ACC112 (cell line): ENCODE measurements at regions not wholly inside any gene's neighbourhood (a gene's known extent, or its start where the extent isn't known, plus 50 kb on each side); places are given as distances from the start of the nearest gene placed in this dataset.

Experiments used
- H2AFZ ChIP-seq: fragments of 200-600 bp; sonication (generic); one replicate; pipeline ENCODE4 v1.6.0; 2017; ENCODE audit warnings: antibody characterized with exemption, low read length; ENCODE audit not compliant: unreplicated experiment
- H3K27ac ChIP-seq: fragments of 200-600 bp; sonication (generic); 2 replicates; pipeline ENCODE4 v1.5.1; 2014; ENCODE audit warnings: low read depth, mild to moderate bottlenecking, antibody characterized with exemption, low read length, moderate library complexity
- H3K27me3 ChIP-seq: fragments of 200-600 bp; sonication (generic); 2 replicates; pipeline ENCODE4 v1.6.1; 2014; ENCODE audit warnings: mild to moderate bottlenecking, antibody characterized with exemption, low read length, moderate library complexity, mixed read lengths; ENCODE audit not compliant: insufficient read depth
- H3K36me3 ChIP-seq: fragments of 200-600 bp; sonication (generic); 2 replicates; pipeline ENCODE4 v1.6.1; 2016; ENCODE audit warnings: mild to moderate bottlenecking, antibody characterized with exemption, low read length, moderate library complexity, mixed read lengths; ENCODE audit not compliant: insufficient read depth
- H3K4me1 ChIP-seq: fragments of 200-600 bp; sonication (generic); one replicate; pipeline ENCODE4 v1.6.1; 2016; ENCODE audit warnings: low read length, mixed read lengths; ENCODE audit not compliant: insufficient read depth, unreplicated experiment, control insufficient read depth
- H3K4me3 ChIP-seq: fragments of 200-600 bp; sonication (generic); 2 replicates; pipeline ENCODE4 v1.5.1; 2014; ENCODE audit warnings: mild to moderate bottlenecking, low read depth, low read length
- H3K79me2 ChIP-seq: fragments of 200-600 bp; sonication (generic); one replicate; pipeline ENCODE4 v1.6.0; 2016; ENCODE audit warnings: low read length; ENCODE audit not compliant: control insufficient read depth, unreplicated experiment, insufficient read depth

GRCh38 chr1:229043115-229043514 is 227.8 kb upstream of the RAB4A start:
- Histone ChIP-seq H3K4me3 (no peak overlapping the region), H3K79me2 (no peaks in the 10 kb centered on the region), H2AFZ (no peak overlapping the region), H3K36me3 (no peaks in the 10 kb centered on the region), H3K27me3 (peaks cover 92% of the 10 kb centered on the region), H3K4me1 (no peaks in the 10 kb centered on the region), H3K27ac (no peak overlapping the region)

- no peaks in the 10 kb centered on the region for H3K36me3 ChIP-seq
- H3K27me3 ChIP-seq, result peaks cover 89% of the 10 kb centered on the region
- no peak overlapping the region for H3K4me3 ChIP-seq
- no peaks in the 10 kb centered on the region for H3K4me1 ChIP-seq
- no peak overlapping the region for H2AFZ ChIP-seq
- H3K27ac ChIP-seq, result no peak overlapping the region
- H3K79me2 ChIP-seq, result no peaks in the 10 kb centered on the region
Measured at GRCh38 chr1:229046251-229046853, 224.6 kb upstream of the RAB4A start.

- no peak overlapping the region for H3K4me3 ChIP-seq
- H3K4me1 ChIP-seq, result no peaks in the 10 kb centered on the region
- H3K27ac ChIP-seq, result no peak overlapping the region
- peaks cover 87% of the 10 kb centered on the region for H3K27me3 ChIP-seq
- no peak overlapping the region for H2AFZ ChIP-seq
- no peaks in the 10 kb centered on the region for H3K36me3 ChIP-seq
- H3K79me2 ChIP-seq, result no peaks in the 10 kb centered on the region
Measured at GRCh38 chr1:229047161-229047839, 223.6 kb upstream of the RAB4A start.

GRCh38 chr1:229047840-229048620 is 222.9 kb upstream of the RAB4A start:
- no peak overlapping the region for H2AFZ ChIP-seq
- peaks cover 80% of the 10 kb centered on the region for H3K27me3 ChIP-seq
- no peaks in the 10 kb centered on the region for H3K79me2 ChIP-seq
- no peaks in the 10 kb centered on the region for H3K36me3 ChIP-seq
- no peak overlapping the region for H3K4me3 ChIP-seq
- H3K27ac ChIP-seq, result no peak overlapping the region
- no peaks in the 10 kb centered on the region for H3K4me1 ChIP-seq

- Histone ChIP-seq H3K27ac (no peak overlapping the region), H3K36me3 (no peaks in the 10 kb centered on the region), H3K4me3 (no peak overlapping the region), H3K4me1 (no peaks in the 10 kb centered on the region), H3K27me3 (peaks cover 75% of the 10 kb centered on the region), H3K79me2 (no peaks in the 10 kb centered on the region), H2AFZ (no peak overlapping the region)
Measured at GRCh38 chr1:229048896-229049295, 222.0 kb upstream of the RAB4A start.

- Histone ChIP-seq H3K4me1 (peaks cover 14% of the 10 kb centered on the region), H3K79me2 (no peaks in the 10 kb centered on the region), H2AFZ (no peak overlapping the region), H3K27ac (no peak overlapping the region), H3K4me3 (no peak overlapping the region), H3K27me3 (peaks cover 48% of the 10 kb centered on the region), H3K36me3 (no peaks in the 10 kb centered on the region)
Measured at GRCh38 chr1:229056046-229056445, 214.9 kb upstream of the RAB4A start.

GRCh38 chr1:229058111-229058561 is 212.8 kb upstream of the RAB4A start:
- Histone ChIP-seq H3K4me3 (no peak overlapping the region), H2AFZ (no peak overlapping the region), H3K27ac (no peak overlapping the region), H3K79me2 (no peaks in the 10 kb centered on the region), H3K36me3 (no peaks in the 10 kb centered on the region), H3K4me1 (peaks cover 14% of the 10 kb centered on the region), H3K27me3 (peaks cover 44% of the 10 kb centered on the region)

GRCh38 chr1:229058729-229059128 is 212.2 kb upstream of the RAB4A start:
- H2AFZ ChIP-seq, result no peak overlapping the region
- H3K27ac ChIP-seq, result no peak overlapping the region
- no peaks in the 10 kb centered on the region for H3K79me2 ChIP-seq
- peaks cover 14% of the 10 kb centered on the region for H3K4me1 ChIP-seq
- no peaks in the 10 kb centered on the region for H3K36me3 ChIP-seq
- H3K4me3 ChIP-seq, result no peak overlapping the region
- peaks cover 44% of the 10 kb centered on the region for H3K27me3 ChIP-seq

- Histone ChIP-seq H2AFZ (peak overlapping the region; percentile 24), H3K27me3 (peaks cover 48% of the 10 kb centered on the region), H3K4me3 (peak overlapping the region; percentile 20; the same call in 1 of the 2 replicates), H3K4me1 (peaks cover 14% of the 10 kb centered on the region), H3K79me2 (no peaks in the 10 kb centered on the region), H3K27ac (no peak overlapping the region), H3K36me3 (no peaks in the 10 kb centered on the region)
Measured at GRCh38 chr1:229059671-229060539, 211.0 kb upstream of the RAB4A start.

GRCh38 chr1:229062135-229062534 is 208.8 kb upstream of the RAB4A start:
- H3K36me3 ChIP-seq, result no peaks in the 10 kb centered on the region
- peaks cover 14% of the 10 kb centered on the region for H3K4me1 ChIP-seq
- no peak overlapping the region for H3K4me3 ChIP-seq
- no peak overlapping the region for H2AFZ ChIP-seq
- H3K27ac ChIP-seq, result no peak overlapping the region
- H3K79me2 ChIP-seq, result no peaks in the 10 kb centered on the region
- peaks cover 46% of the 10 kb centered on the region for H3K27me3 ChIP-seq
